Common myeloid progenitor, CD34-positive (primary cell): ENCODE measurements at regions not wholly inside any gene's neighbourhood (a gene's known extent, or its start where the extent isn't known, plus 50 kb on each side); places are given as distances from the start of the nearest gene placed in this dataset.

Experiments used
- CTCF ChIA-PET: fragments of 350-600 bp; sonication (Branson Sonifier 250); formaldehyde crosslinking; loops from one replicate; lab custom pipeline; 2021; ENCODE audit warnings: antibody characterized with exemption; lab: Charles Lee
- POLR2A ChIA-PET: fragments of 350-600 bp; sonication (Branson Sonifier 250); formaldehyde crosslinking; loops from one replicate; lab custom pipeline; 2021; ENCODE audit warnings: antibody characterized with exemption; lab: Charles Lee
- DNase-seq, 3 donors: peaks; one replicate each; pipeline versions ENCODE4 v3.0.0 to v3.0.0-alpha.2; 2013
- H3K27ac ChIP-seq, 2 experiments: 1 replicate in 1 of 2; 2 replicates in 1 of 2; pipeline ENCODE4 v1.7.0; 2013; ENCODE audit warnings: inconsistent platforms in 2 of 2, low read length in 2 of 2, mild to moderate bottlenecking in 2 of 2, low read depth in 1 of 2, moderate library complexity in 1 of 2; ENCODE audit not compliant: severe bottlenecking in 2 of 2, insufficient read depth in 1 of 2, poor library complexity in 1 of 2
- H3K27me3 ChIP-seq, 5 experiments: replicated peaks in 2 of 5; 1 replicate in 3 of 5; 2 replicates in 2 of 5; pipeline versions ENCODE4 v1.6.1 to v1.7.0; 2013; ENCODE audit warnings: low read length in 4 of 5, mild to moderate bottlenecking in 2 of 5, moderate library complexity in 2 of 5, inconsistent platforms in 1 of 5; ENCODE audit not compliant: insufficient read depth in 5 of 5, control insufficient read depth in 4 of 5
- H3K36me3 ChIP-seq, 4 experiments: 1 replicate in 2 of 4; 2 replicates in 2 of 4; pipeline versions ENCODE4 v1.6.1 to v1.7.0; 2013; ENCODE audit warnings: low read length in 3 of 4, control low read depth in 1 of 4, mild to moderate bottlenecking in 1 of 4; ENCODE audit not compliant: control insufficient read depth in 4 of 4, insufficient read depth in 4 of 4
- H3K4me1 ChIP-seq, 4 experiments: 1 replicate in 3 of 4; 2 replicates in 1 of 4; pipeline versions ENCODE4 v1.6.1 to v1.7.1; 2013; ENCODE audit warnings: low read length in 3 of 4, mild to moderate bottlenecking in 3 of 4, control low read depth in 1 of 4, inconsistent platforms in 1 of 4, moderate library complexity in 1 of 4; ENCODE audit not compliant: control insufficient read depth in 4 of 4, insufficient read depth in 4 of 4; ENCODE audit errors: control extremely low read depth in 1 of 4
- H3K4me3 ChIP-seq, 7 experiments: 1 replicate in 4 of 7; 2 replicates in 3 of 7; pipeline versions ENCODE4 v1.5.1 to v1.7.0; 2013; ENCODE audit warnings: mild to moderate bottlenecking in 7 of 7, low read length in 6 of 7, moderate library complexity in 6 of 7, inconsistent platforms in 2 of 7, low read depth in 2 of 7, control low read depth in 1 of 7; ENCODE audit not compliant: insufficient read depth in 4 of 7, control insufficient read depth in 1 of 7; ENCODE audit errors: extremely low read depth in 1 of 7
- H3K9me3 ChIP-seq, 5 experiments: 1 replicate in 4 of 5; 2 replicates in 1 of 5; pipeline versions ENCODE4 v1.6.1 to v1.7.1; 2013; ENCODE audit warnings: low read length in 4 of 5, mild to moderate bottlenecking in 2 of 5, inconsistent platforms in 1 of 5, low read depth in 1 of 5, moderate library complexity in 1 of 5; ENCODE audit not compliant: control insufficient read depth in 4 of 5, insufficient read depth in 2 of 5; ENCODE audit errors: control extremely low read depth in 1 of 5
- WGBS: methylation state at CpG from one replicate; pipeline ENCODE4 v1.1.5; 2013; ENCODE audit not compliant: insufficient coverage; 5-methylcytosine and 5-hydroxymethylcytosine counted together

DNA sequence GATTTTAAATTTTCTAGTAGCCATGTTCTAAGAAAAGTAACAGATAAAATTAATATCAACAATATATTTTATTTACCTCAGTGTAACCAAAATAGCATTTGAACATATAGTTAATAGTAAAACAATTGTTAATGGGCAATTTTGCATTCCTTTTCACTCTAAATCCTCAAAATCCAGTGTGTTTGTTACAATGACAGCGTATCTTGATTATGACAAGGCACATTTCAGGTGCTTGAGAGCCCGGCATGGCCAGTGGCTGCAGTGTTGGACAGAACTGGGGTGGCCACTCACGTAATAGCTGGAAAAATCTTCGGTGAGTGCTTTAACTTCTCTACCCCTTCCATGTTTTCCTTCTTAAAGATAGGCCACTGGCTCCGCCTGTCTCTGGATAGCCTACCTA is 248.0 kb upstream of the RREB1 start:
- DNase-seq, result no peak
- CTCF ChIA-PET, result interaction anchor here (0.5 to 1.2 kb wide), 5 partner anchors 9 to 525 kb away, joined by 3 read pairs; no protein-coding TSS in a partner anchor
- H3K9me3 ChIP-seq, result peaks cover 0 to 4% (median 0%) of the 10 kb centered on the region in 5 experiments
- no peaks in the 10 kb centered on the region for H3K27me3 ChIP-seq
- peaks cover 16 to 46% (median 24%) of the 10 kb centered on the region in 4 experiments for H3K4me1 ChIP-seq
- no peaks in the 10 kb centered on the region for H3K36me3 ChIP-seq
- 100% methylated on average over 2 of the region's 5 CpGs for WGBS
- H3K4me3 ChIP-seq, result no peak overlapping the region
- no peak overlapping the region for H3K27ac ChIP-seq
- POLR2A ChIA-PET, result no interaction called here

- no peak for DNase-seq
- ChIA-PET CTCF (interaction anchor here (1.1 to 1.2 kb wide), 2 partner anchors 8 to 46 kb away, joined by 3 read pairs; no protein-coding TSS in a partner anchor), POLR2A (no interaction called here)
- no peaks in the 10 kb centered on the region for H3K27me3 ChIP-seq
- WGBS, result 86% methylated on average over 9 of the region's 9 CpGs
- no peak overlapping the region for H3K4me3 ChIP-seq
- peaks cover 16 to 51% (median 24%) of the 10 kb centered on the region in 4 experiments for H3K4me1 ChIP-seq
- no peaks in the 10 kb centered on the region for H3K36me3 ChIP-seq
- peaks cover 0 to 4% (median 0%) of the 10 kb centered on the region in 5 experiments for H3K9me3 ChIP-seq
- no peak overlapping the region for H3K27ac ChIP-seq
Measured at GRCh38 chr6:6860863-6861262, 246.9 kb upstream of the RREB1 start.

DNA sequence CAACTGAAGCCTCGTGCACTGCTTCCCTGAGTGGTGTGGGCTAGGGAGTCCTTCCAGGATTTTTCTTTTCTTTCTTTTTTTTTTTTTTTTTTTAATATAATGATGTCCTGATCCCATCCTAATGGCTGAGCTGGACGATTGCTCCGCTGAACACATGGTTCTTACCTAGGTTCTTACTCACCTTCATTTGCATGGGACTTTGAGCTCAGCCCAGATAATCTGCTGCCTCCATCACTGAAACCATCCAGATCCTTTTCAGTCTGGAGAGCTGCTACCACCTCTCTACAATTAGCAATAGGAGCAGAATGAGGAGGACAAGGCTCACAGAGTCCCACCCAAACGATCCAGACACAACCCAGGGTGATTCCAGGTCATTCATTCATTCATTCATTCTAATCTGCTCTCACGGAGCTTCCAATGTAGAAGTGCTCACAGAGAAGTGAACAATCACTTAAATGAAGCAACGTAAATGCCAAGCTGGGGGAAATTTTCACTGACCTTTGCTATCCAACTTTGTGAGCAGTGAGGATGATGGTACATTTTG is 246.3 kb upstream of the RREB1 start:
- POLR2A ChIA-PET, result interaction anchor here (0.6 kb wide), 1 partner anchor 839 kb away, joined by 3 read pairs; no protein-coding TSS in a partner anchor
- Histone ChIP-seq H3K27ac (no peak overlapping the region), H3K27me3 (no peaks in the 10 kb centered on the region), H3K4me3 (no peak overlapping the region), H3K9me3 (peaks cover 0 to 4% (median 0%) of the 10 kb centered on the region in 5 experiments), H3K36me3 (no peaks in the 10 kb centered on the region), H3K4me1 (peaks cover 16 to 46% (median 21%) of the 10 kb centered on the region in 4 experiments)
- no peak for DNase-seq
- CTCF ChIA-PET, result interaction anchor here (1.1 kb wide), 1 partner anchor 46 kb away, joined by 3 read pairs; no protein-coding TSS in a partner anchor
- 94% methylated on average over 2 of the region's 6 CpGs for WGBS

- H3K4me1 ChIP-seq, result peaks cover 12 to 40% (median 15%) of the 10 kb centered on the region in 4 experiments
- no peak overlapping the region for H3K27ac ChIP-seq
- no peaks in the 10 kb centered on the region for H3K36me3 ChIP-seq
- no peak for DNase-seq
- H3K4me3 ChIP-seq, result no peak overlapping the region
- no peaks in the 10 kb centered on the region for H3K27me3 ChIP-seq
- ChIA-PET POLR2A (interaction anchor here (0.6 kb wide), 1 partner anchor 838 kb away, joined by 3 read pairs; no protein-coding TSS in a partner anchor), CTCF (no interaction called here)
- peaks cover 0 to 4% (median 0%) of the 10 kb centered on the region in 5 experiments for H3K9me3 ChIP-seq
- WGBS, result 100% methylated on average over 1 of the region's 4 CpGs
Measured at GRCh38 chr6:6861995-6862394, 245.8 kb upstream of the RREB1 start.

DNA sequence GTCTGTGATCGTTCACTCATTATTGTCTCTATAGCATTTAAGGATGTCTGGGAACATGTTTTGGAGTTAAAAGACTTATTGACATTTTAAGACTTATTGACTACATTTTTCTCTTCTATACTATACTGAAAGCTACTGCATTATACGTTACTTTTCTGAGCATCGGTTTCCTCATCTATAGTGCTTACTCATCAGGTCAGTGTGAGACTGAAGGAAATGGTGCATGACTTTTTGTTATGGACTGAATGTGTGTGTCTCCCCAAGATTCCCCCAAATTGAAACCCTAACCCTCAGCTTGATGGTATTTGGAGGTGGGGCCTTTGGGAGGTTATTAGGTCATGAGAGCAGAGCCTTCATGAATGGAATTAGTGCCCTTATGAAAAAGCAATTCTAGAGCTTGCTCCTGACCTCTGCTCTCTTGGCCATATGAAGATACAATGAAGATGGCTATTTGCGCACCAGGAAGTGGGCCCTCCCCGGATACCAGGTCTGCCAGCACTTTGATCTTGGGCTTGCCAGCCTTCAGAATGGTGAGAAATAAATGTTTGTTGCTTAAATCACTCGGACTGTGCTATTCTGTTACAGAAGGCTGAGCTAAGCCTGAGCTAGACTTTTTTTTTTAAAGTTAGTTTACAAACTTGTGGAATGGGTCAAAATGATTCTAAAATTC is 243.7 kb upstream of the RREB1 start:
- POLR2A ChIA-PET, result no interaction called here
- 100% methylated on average over 4 of the region's 6 CpGs for WGBS

DNA sequence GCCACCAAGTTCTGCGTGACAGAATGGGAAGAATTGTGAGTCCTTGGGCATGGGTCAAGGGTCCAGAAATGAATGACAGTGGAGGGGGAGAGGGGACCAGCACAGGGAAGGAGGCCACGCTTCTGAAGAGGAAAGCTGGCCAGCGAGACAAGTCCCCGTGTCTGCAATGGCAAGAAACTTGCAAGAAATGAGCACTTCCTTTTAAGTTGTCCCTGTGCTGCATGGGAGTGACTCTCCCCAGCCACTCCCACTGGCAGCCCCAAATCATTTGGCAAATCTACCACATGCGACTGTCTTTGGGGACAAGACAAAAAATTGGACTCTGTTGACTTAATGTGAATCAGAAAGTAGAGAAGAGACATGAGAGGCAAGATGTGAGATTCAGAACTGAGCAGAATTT is 242.2 kb upstream of the RREB1 start:
- 93% methylated on average over 4 of the region's 5 CpGs for WGBS
- H3K27ac ChIP-seq, result no peak overlapping the region
- POLR2A ChIA-PET, result no interaction called here
- no peak for DNase-seq
- peaks cover 0 to 17% (median 0%) of the 10 kb centered on the region in 4 experiments for H3K4me1 ChIP-seq
- peaks cover 0 to 4% (median 0%) of the 10 kb centered on the region in 5 experiments for H3K9me3 ChIP-seq
- no peak overlapping the region for H3K4me3 ChIP-seq
- no peaks in the 10 kb centered on the region for H3K36me3 ChIP-seq
- CTCF ChIA-PET, result interaction anchor here (0.6 to 0.7 kb wide), 2 partner anchors 140 to 415 kb away, joined by 3 read pairs; no protein-coding TSS in a partner anchor
- H3K27me3 ChIP-seq, result no peaks in the 10 kb centered on the region

More for the DNA sequence above, 243.7 kb upstream of the RREB1 start:
- Histone ChIP-seq H3K9me3 (peaks cover 0 to 4% (median 0%) of the 10 kb centered on the region in 5 experiments), H3K36me3 (no peaks in the 10 kb centered on the region), H3K4me1 (peaks cover under 1 to 22% (median 2%) of the 10 kb centered on the region in 4 experiments), H3K4me3 (no peak overlapping the region), H3K27ac (no peak overlapping the region), H3K27me3 (no peaks in the 10 kb centered on the region)
- DNase-seq, result no peak
- CTCF ChIA-PET, result interaction anchor here (0.6 to 0.8 kb wide), 2 partner anchors 13 to 750 kb away, joined by 3 read pairs; no protein-coding TSS in a partner anchor
